GM19043 (cell line): ENCODE measurements at regions not wholly inside any gene's neighbourhood (a gene's known extent, or its start where the extent isn't known, plus 50 kb on each side); places are given as distances from the start of the nearest gene placed in this dataset.
A peak's percentile ranks its signal among the peaks of the same experiment; 100 is the strongest.

Experiments used
- ATAC-seq: cut with Tn5 transposase; IDR thresholded peaks from one replicate; pipeline ENCODE4 v1.9.1; 2021; ENCODE audit warnings: low read depth; ENCODE audit not compliant: unreplicated experiment

- no peak for ATAC-seq
These were observed 693.6 kb downstream of the PRELID2 start for GRCh38 chr5:145141534-145141933.

- ATAC-seq, result no peak
These were observed 704.1 kb downstream of the PRELID2 start for GRCh38 chr5:145130996-145131395.

- ATAC-seq, result no peak
These were observed 705.3 kb downstream of the PRELID2 start for GRCh38 chr5:145129797-145130196.

GRCh38 chr5:145124806-145125205 is 710.3 kb downstream of the PRELID2 start:
- ATAC-seq, result no peak

GRCh38 chr5:145118611-145119010 is 716.5 kb downstream of the PRELID2 start:
- no peak for ATAC-seq

GRCh38 chr5:145118127-145118526 is 717.0 kb downstream of the PRELID2 start:
- no peak for ATAC-seq

- no peak for ATAC-seq
These were observed 717.9 kb downstream of the PRELID2 start for GRCh38 chr5:145117285-145117684.

- no peak for ATAC-seq
These were observed 723.7 kb downstream of the PRELID2 start for GRCh38 chr5:145111420-145111819.

- no peak for ATAC-seq
These were observed 724.3 kb downstream of the PRELID2 start for GRCh38 chr5:145110834-145111233.

GRCh38 chr5:145110181-145110580 is 725.0 kb downstream of the PRELID2 start:
- ATAC-seq, result no peak

- no peak for ATAC-seq
These were observed 729.8 kb downstream of the PRELID2 start for GRCh38 chr5:145105384-145105783.

- ATAC-seq, result no peak
These were observed 731.0 kb downstream of the PRELID2 start for GRCh38 chr5:145104106-145104505.

- no peak for ATAC-seq
These were observed 733.9 kb downstream of the PRELID2 start for GRCh38 chr5:145101246-145101645.

- no peak for ATAC-seq
These were observed 745.0 kb downstream of the PRELID2 start for GRCh38 chr5:145090115-145090514.

- ATAC-seq, result no peak
These were observed 750.3 kb downstream of the PRELID2 start for GRCh38 chr5:145084834-145085233.

GRCh38 chr5:145077028-145077427 is 758.1 kb downstream of the PRELID2 start:
- ATAC-seq, result no peak

- ATAC-seq, result no peak
These were observed 759.1 kb downstream of the PRELID2 start for GRCh38 chr5:145076040-145076439.

- no peak for ATAC-seq
These were observed 762.3 kb downstream of the PRELID2 start for GRCh38 chr5:145072889-145073288.

- no peak for ATAC-seq
These were observed 766.4 kb downstream of the PRELID2 start for GRCh38 chr5:145068721-145069120.

- no peak for ATAC-seq
These were observed 772.7 kb downstream of the PRELID2 start for GRCh38 chr5:145062280-145063062.

- ATAC-seq, result peak; percentile 95
These were observed 778.3 kb downstream of the PRELID2 start for GRCh38 chr5:145056800-145057199.

- ATAC-seq, result no peak
These were observed 785.0 kb downstream of the PRELID2 start for GRCh38 chr5:145050181-145050580.

GRCh38 chr5:145044970-145045369 is 790.2 kb downstream of the PRELID2 start:
- no peak for ATAC-seq
